HL-60 (cell line): ENCODE measurements at regions not wholly inside any gene's neighbourhood (a gene's known extent, or its start where the extent isn't known, plus 50 kb on each side); places are given as distances from the start of the nearest gene placed in this dataset.

Experiments
- DNase-seq, 2 experiments: peaks; one replicate each; pipeline ENCODE4 v3.0.0-alpha.2; 2010 to 2020; ENCODE audit warnings: low read depth in 1 of 2, low spot score in 1 of 2
- H3K27ac ChIP-seq: fragments of 250-450 bp; sonication (Bioruptor Pico); replicated peaks from 2 replicates; pipeline ENCODE4 v1.5.1; 2020; ENCODE audit warnings: mild to moderate bottlenecking, moderate library complexity
- H3K27me3 ChIP-seq: fragments of 250-450 bp; sonication (Bioruptor Pico); 2 replicates; pipeline ENCODE4 v1.5.1; 2021; ENCODE audit warnings: mild to moderate bottlenecking, moderate library complexity; ENCODE audit not compliant: insufficient read depth, poor library complexity, severe bottlenecking
- H3K4me3 ChIP-seq: replicated peaks from 2 replicates; pipeline ENCODE4 v1.5.1; 2011; ENCODE audit warnings: mild to moderate bottlenecking, control low read depth, low read length; ENCODE audit not compliant: insufficient read depth
- CTCF ChIP-seq: IDR thresholded peaks from one replicate; pipeline ENCODE4 v1.5.1; 2011; ENCODE audit warnings: low read length, control low read depth, inconsistent platforms; ENCODE audit not compliant: insufficient read depth
- GABPA ChIP-seq: IDR thresholded peaks from 2 replicates; pipeline ENCODE4 v1.6.1; 2012; ENCODE audit warnings: low read depth
- POLR2AphosphoS5 ChIP-seq: IDR thresholded peaks from 2 replicates; pipeline ENCODE4 v1.6.1; 2012; ENCODE audit warnings: low read depth
- SPI1 ChIP-seq: IDR thresholded peaks from 2 replicates; pipeline ENCODE4 v1.6.1; 2012; ENCODE audit warnings: low read depth, mild to moderate bottlenecking, borderline replicate concordance
- TF ChIP-seq, protein P1 (sequence below): IDR thresholded peaks from 2 replicates; pipeline ENCODE4 v1.6.1; 2012; ENCODE audit warnings: low read depth; ENCODE audit not compliant: insufficient replicate concordance

GRCh38 chr16:79265196-79265595, 335.3 kb downstream of the MAF start:
- DNase-seq = no peak
- TF ChIP-seq SPI1 (no peak), CTCF (no peak), POLR2AphosphoS5 (no peak), GABPA (no peak)
- TF ChIP-seq, protein P1, sequence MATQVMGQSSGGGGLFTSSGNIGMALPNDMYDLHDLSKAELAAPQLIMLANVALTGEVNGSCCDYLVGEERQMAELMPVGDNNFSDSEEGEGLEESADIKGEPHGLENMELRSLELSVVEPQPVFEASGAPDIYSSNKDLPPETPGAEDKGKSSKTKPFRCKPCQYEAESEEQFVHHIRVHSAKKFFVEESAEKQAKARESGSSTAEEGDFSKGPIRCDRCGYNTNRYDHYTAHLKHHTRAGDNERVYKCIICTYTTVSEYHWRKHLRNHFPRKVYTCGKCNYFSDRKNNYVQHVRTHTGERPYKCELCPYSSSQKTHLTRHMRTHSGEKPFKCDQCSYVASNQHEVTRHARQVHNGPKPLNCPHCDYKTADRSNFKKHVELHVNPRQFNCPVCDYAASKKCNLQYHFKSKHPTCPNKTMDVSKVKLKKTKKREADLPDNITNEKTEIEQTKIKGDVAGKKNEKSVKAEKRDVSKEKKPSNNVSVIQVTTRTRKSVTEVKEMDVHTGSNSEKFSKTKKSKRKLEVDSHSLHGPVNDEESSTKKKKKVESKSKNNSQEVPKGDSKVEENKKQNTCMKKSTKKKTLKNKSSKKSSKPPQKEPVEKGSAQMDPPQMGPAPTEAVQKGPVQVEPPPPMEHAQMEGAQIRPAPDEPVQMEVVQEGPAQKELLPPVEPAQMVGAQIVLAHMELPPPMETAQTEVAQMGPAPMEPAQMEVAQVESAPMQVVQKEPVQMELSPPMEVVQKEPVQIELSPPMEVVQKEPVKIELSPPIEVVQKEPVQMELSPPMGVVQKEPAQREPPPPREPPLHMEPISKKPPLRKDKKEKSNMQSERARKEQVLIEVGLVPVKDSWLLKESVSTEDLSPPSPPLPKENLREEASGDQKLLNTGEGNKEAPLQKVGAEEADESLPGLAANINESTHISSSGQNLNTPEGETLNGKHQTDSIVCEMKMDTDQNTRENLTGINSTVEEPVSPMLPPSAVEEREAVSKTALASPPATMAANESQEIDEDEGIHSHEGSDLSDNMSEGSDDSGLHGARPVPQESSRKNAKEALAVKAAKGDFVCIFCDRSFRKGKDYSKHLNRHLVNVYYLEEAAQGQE = no peak

DNA sequence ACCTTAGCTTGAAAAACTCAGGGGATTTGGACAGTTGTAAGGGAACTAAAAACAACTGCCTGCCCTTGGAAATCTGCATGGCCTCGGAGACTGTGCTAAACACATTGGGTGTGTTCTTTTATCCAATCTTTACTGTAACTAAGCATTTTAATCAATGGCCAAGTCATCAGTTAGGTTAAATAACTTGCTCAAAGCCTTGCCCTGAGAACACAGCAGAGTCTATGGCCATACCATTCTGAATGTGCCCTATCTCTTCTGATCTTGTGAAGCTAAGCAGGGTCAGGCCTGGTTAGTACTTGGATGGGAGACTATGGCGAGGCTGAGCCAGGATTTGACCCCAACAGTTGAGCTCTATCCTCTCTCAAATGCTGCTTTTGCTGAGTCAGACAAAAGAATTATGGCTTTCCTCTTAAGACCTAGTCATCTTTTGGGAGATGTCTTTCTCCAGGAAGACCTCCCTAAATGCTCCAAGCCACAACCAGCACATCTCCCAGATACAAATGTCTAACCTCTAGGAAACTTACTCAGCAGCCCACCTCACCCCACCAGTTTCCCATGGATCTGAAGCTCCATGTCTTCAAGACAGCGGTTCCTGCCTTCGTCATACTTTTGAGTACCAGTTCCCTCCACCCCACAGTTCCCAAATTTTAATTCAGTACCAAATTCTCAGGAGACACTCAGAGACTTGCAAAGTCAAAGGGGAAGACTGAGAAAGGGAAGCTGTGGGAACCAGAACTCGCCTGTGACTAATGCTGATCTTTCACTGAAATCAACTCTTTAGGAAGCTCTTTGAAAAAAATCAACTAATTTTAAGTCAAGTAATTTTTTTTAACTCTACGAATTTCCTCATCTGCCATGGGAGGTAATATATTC, 336.1 kb downstream of the MAF start:
- Histone ChIP-seq H3K27me3 (no peaks in the 10 kb centered on the region), H3K27ac (no peak overlapping the region), H3K4me3 (no peak overlapping the region)
- peak in 1 of 2 experiments; percentile 7 for DNase-seq
- TF ChIP-seq CTCF = no peak
- TF ChIP-seq, protein P1 = no peak
- TF ChIP-seq SPI1 = no peak
- no peak for TF ChIP-seq GABPA
- TF ChIP-seq POLR2AphosphoS5 = no peak

More at GRCh38 chr16:79265196-79265595, 335.3 kb downstream of the MAF start:
- Histone ChIP-seq H3K27ac (no peak overlapping the region), H3K27me3 (no peaks in the 10 kb centered on the region), H3K4me3 (no peak overlapping the region)

- no peak for DNase-seq
- Histone ChIP-seq H3K27ac (no peak overlapping the region), H3K4me3 (no peak overlapping the region), H3K27me3 (no peaks in the 10 kb centered on the region)
- TF ChIP-seq GABPA (no peak), CTCF (no peak), SPI1 (no peak), POLR2AphosphoS5 (no peak)
- TF ChIP-seq, protein P1 = no peak
Observed at GRCh38 chr16:79263425-79263824, 337.1 kb downstream of the MAF start.
